Choroid plexus epithelial cell (primary cell): ENCODE measurements at regions not wholly inside any gene's neighbourhood (a gene's known extent, or its start where the extent isn't known, plus 50 kb on each side); places are given as distances from the start of the nearest gene placed in this dataset.

ENCODE experiments used
- DNase-seq: peaks from one replicate; pipeline ENCODE4 v3.0.0-alpha.2; 2010; ENCODE audit warnings: low read depth
- H3K4me3 ChIP-seq: 2 replicates; pipeline ENCODE4 v1.5.1; 2011; ENCODE audit warnings: low read depth, mild to moderate bottlenecking, control low read depth, low read length, moderate library complexity
- CTCF ChIP-seq: conservative IDR thresholded peaks from 2 replicates; pipeline ENCODE4 v1.5.1; 2011; ENCODE audit warnings: low read depth, mild to moderate bottlenecking, control low read depth, inconsistent platforms, low read length, moderate library complexity

GRCh38 chr1:239678181-239678580 is 291.8 kb downstream of the CHRM3 start:
- DNase-seq: no peak
- TF ChIP-seq CTCF: no peak

GRCh38 chr1:239682046-239682445 is 295.7 kb downstream of the CHRM3 start:
- TF ChIP-seq CTCF: no peak
- DNase-seq: no peak
- no peak overlapping the region for H3K4me3 ChIP-seq

More at GRCh38 chr1:239678181-239678580, 291.8 kb downstream of the CHRM3 start:
- no peak overlapping the region for H3K4me3 ChIP-seq

GRCh38 chr1:239682960-239683359 is 296.6 kb downstream of the CHRM3 start:
- DNase-seq: no peak
- no peak for TF ChIP-seq CTCF
- H3K4me3 ChIP-seq: no peak overlapping the region

- no peak for DNase-seq
- no peak for TF ChIP-seq CTCF
- no peak overlapping the region for H3K4me3 ChIP-seq
Measured at GRCh38 chr1:239686386-239686785, 300.0 kb downstream of the CHRM3 start.

GRCh38 chr1:239696317-239696716 is 309.9 kb downstream of the CHRM3 start:
- no peak overlapping the region for H3K4me3 ChIP-seq
- no peak for TF ChIP-seq CTCF
- DNase-seq: no peak

- no peak overlapping the region for H3K4me3 ChIP-seq
- DNase-seq: no peak
- TF ChIP-seq CTCF: no peak
Measured at GRCh38 chr1:239700667-239701066, 314.3 kb downstream of the CHRM3 start.

GRCh38 chr1:239703075-239703474 is 316.7 kb downstream of the CHRM3 start:
- H3K4me3 ChIP-seq: no peak overlapping the region
- TF ChIP-seq CTCF: no peak
- DNase-seq: no peak
